HEK293 (cell line): ENCODE measurements at regions not wholly inside any gene's neighbourhood (a gene's known extent, or its start where the extent isn't known, plus 50 kb on each side); places are given as distances from the start of the nearest gene placed in this dataset.

ENCODE experiments used
- CTCF ChIA-PET: fragments of 350-600 bp; formaldehyde crosslinking; extraction: SDS; loops from one replicate; lab custom pipeline; 2021; ENCODE audit warnings: antibody characterized with exemption; lab: Yijun Ruan, JAX
- POLR2A ChIA-PET: fragments of 300-600 bp; formaldehyde crosslinking; extraction: SDS; loops from one replicate; lab custom pipeline; 2020; ENCODE audit warnings: antibody characterized with exemption, inconsistent platforms; lab: Yijun Ruan, JAX
- H3K27ac ChIP-seq: fragments of 200-500 bp; sonication (Bioruptor generic); 2 replicates; pipeline ENCODE4 v1.5.1; 2014; ENCODE audit warnings: low read depth, low read length, control low read depth, inconsistent platforms; ENCODE audit errors: extremely low read depth
- H3K36me3 ChIP-seq, 2 experiments: fragments of 200-500 bp in 1 of 2; sonication (Bioruptor generic) in 1 of 2; 1 replicate in 1 of 2; 2 replicates in 1 of 2; pipeline ENCODE4 v1.5.1; 2014 to 2017; ENCODE audit warnings: inconsistent platforms in 2 of 2, low read length in 2 of 2; ENCODE audit not compliant: control insufficient read depth in 2 of 2, insufficient read depth in 1 of 2
- H3K4me1 ChIP-seq: fragments of 200-500 bp; sonication (Bioruptor generic); 2 replicates; pipeline ENCODE4 v1.5.1; 2014; ENCODE audit warnings: mild to moderate bottlenecking, low read length, inconsistent platforms; ENCODE audit not compliant: control insufficient read depth, insufficient read depth
- H3K4me3 ChIP-seq: 2 replicates; pipeline ENCODE4 v1.5.1; 2011; ENCODE audit warnings: low read depth, mild to moderate bottlenecking, control low read depth, low read length, moderate library complexity
- H3K9me3 ChIP-seq: fragments of 200-500 bp; sonication (Bioruptor generic); 2 replicates; pipeline ENCODE4 v1.5.1; 2014; ENCODE audit warnings: low read depth, low read length, inconsistent platforms; ENCODE audit not compliant: control insufficient read depth, insufficient read depth
- GFI1B ChIP-seq: fragments of 450-650 bp; formaldehyde crosslinking; IDR thresholded peaks from 2 replicates; pipeline ENCODE4 v1.5.1; 2016; ENCODE audit warnings: missing biosample characterization, missing genetic modification characterization
- GLI4 ChIP-seq: fragments of 450-650 bp; formaldehyde crosslinking; IDR thresholded peaks from 2 replicates; pipeline ENCODE4 v1.5.1; 2016; ENCODE audit warnings: missing biosample characterization, missing genetic modification characterization
- HOXA7 ChIP-seq: sonication (generic); formaldehyde crosslinking; IDR thresholded peaks from 2 replicates; pipeline ENCODE4 v1.8.1; 2022; ENCODE audit warnings: missing genetic modification reagents, borderline replicate concordance
- HOXC10 ChIP-seq: sonication (generic); formaldehyde crosslinking; IDR thresholded peaks from 2 replicates; pipeline ENCODE4 v1.8.1; 2023; ENCODE audit warnings: mild to moderate bottlenecking, missing genetic modification reagents
- KLF1 ChIP-seq: fragments of 450-650 bp; formaldehyde crosslinking; IDR thresholded peaks from 2 replicates; pipeline ENCODE4 v1.5.1; 2016; ENCODE audit warnings: missing biosample characterization, missing genetic modification characterization
- PRDM6 ChIP-seq: fragments of 450-650 bp; formaldehyde crosslinking; IDR thresholded peaks from 2 replicates; pipeline ENCODE4 v1.5.1; 2017; ENCODE audit warnings: missing biosample characterization, missing genetic modification characterization
- RBAK ChIP-seq: fragments of 450-650 bp; formaldehyde crosslinking; IDR thresholded peaks from 2 replicates; pipeline ENCODE4 v1.5.1; 2016; ENCODE audit warnings: missing biosample characterization, missing genetic modification characterization
- SCRT1 ChIP-seq: fragments of 450-650 bp; formaldehyde crosslinking; IDR thresholded peaks from 2 replicates; pipeline ENCODE4 v1.5.1; 2016; ENCODE audit warnings: missing biosample characterization, missing genetic modification characterization, borderline replicate concordance
- SP7 ChIP-seq: fragments of 450-650 bp; formaldehyde crosslinking; IDR thresholded peaks from 2 replicates; pipeline ENCODE4 v1.5.1; 2016; ENCODE audit warnings: missing biosample characterization, missing genetic modification characterization
- TCF7L2 ChIP-seq: IDR thresholded peaks from 2 replicates; pipeline ENCODE4 v1.6.1; 2011; ENCODE audit warnings: low read depth, mild to moderate bottlenecking, inconsistent platforms, low read length, moderate library complexity, borderline replicate concordance
- TSHZ1 ChIP-seq: fragments of 450-650 bp; formaldehyde crosslinking; IDR thresholded peaks from 2 replicates; pipeline ENCODE4 v1.5.1; 2016; ENCODE audit warnings: missing biosample characterization, missing genetic modification characterization, borderline replicate concordance
- YY1 ChIP-seq: fragments of 450-650 bp; formaldehyde crosslinking; IDR thresholded peaks from 2 replicates; pipeline ENCODE4 v1.5.1; 2018; ENCODE audit warnings: missing biosample characterization, missing genetic modification characterization
- ZBTB7A ChIP-seq: fragments of 450-650 bp; formaldehyde crosslinking; IDR thresholded peaks from 2 replicates; pipeline ENCODE4 v1.5.1; 2016; ENCODE audit warnings: low read depth, missing biosample characterization, missing genetic modification characterization
- ZNF10 ChIP-seq: fragments of 450-650 bp; formaldehyde crosslinking; IDR thresholded peaks from 2 replicates; pipeline ENCODE4 v1.5.1; 2017; ENCODE audit warnings: missing biosample characterization, missing genetic modification characterization
- ZNF140 ChIP-seq: fragments of 450-650 bp; formaldehyde crosslinking; IDR thresholded peaks from 2 replicates; pipeline ENCODE4 v1.5.1; 2016; ENCODE audit warnings: missing biosample characterization, missing genetic modification characterization
- ZNF157 ChIP-seq: fragments of 450-650 bp; formaldehyde crosslinking; IDR thresholded peaks from 2 replicates; pipeline ENCODE4 v1.5.1; 2016; ENCODE audit warnings: missing biosample characterization, missing genetic modification characterization
- ZNF19 ChIP-seq: fragments of 450-650 bp; formaldehyde crosslinking; IDR thresholded peaks from 2 replicates; pipeline ENCODE4; 2016; ENCODE audit warnings: missing biosample characterization, missing genetic modification characterization, low read depth
- ZNF239 ChIP-seq: fragments of 450-650 bp; formaldehyde crosslinking; IDR thresholded peaks from 2 replicates; pipeline ENCODE4 v1.5.1; 2016; ENCODE audit warnings: missing biosample characterization, missing genetic modification characterization
- ZNF266 ChIP-seq: fragments of 450-650 bp; formaldehyde crosslinking; IDR thresholded peaks from 2 replicates; pipeline ENCODE4 v1.5.1; 2016; ENCODE audit warnings: missing biosample characterization, missing genetic modification characterization, low read depth
- ZNF404 ChIP-seq: fragments of 450-650 bp; formaldehyde crosslinking; IDR thresholded peaks from 2 replicates; pipeline ENCODE4 v1.5.1; 2017; ENCODE audit warnings: missing biosample characterization, missing genetic modification characterization
- ZNF585B ChIP-seq: fragments of 450-650 bp; formaldehyde crosslinking; IDR thresholded peaks from 2 replicates; pipeline ENCODE4 v1.5.1; 2016; ENCODE audit warnings: missing biosample characterization, missing genetic modification characterization
- ZNF629 ChIP-seq: fragments of 450-650 bp; formaldehyde crosslinking; IDR thresholded peaks from 2 replicates; pipeline ENCODE4 v1.5.1; 2017; ENCODE audit warnings: missing biosample characterization, missing genetic modification characterization
- ZNF664 ChIP-seq: fragments of 450-650 bp; formaldehyde crosslinking; IDR thresholded peaks from 2 replicates; pipeline ENCODE4 v1.5.1; 2016; ENCODE audit warnings: missing biosample characterization, missing genetic modification characterization
- ZNF670 ChIP-seq: fragments of 450-650 bp; formaldehyde crosslinking; IDR thresholded peaks from 2 replicates; pipeline ENCODE4 v1.5.1; 2016; ENCODE audit warnings: missing biosample characterization, missing genetic modification characterization, low read depth
- ZNF768 ChIP-seq: fragments of 450-650 bp; formaldehyde crosslinking; IDR thresholded peaks from 2 replicates; pipeline ENCODE4 v1.5.1; 2018; ENCODE audit warnings: missing biosample characterization, mild to moderate bottlenecking, missing genetic modification characterization
- ZNF830 ChIP-seq: fragments of 450-650 bp; IDR thresholded peaks from 2 replicates; pipeline ENCODE4 v1.5.0; 2018; ENCODE audit warnings: missing biosample characterization, missing genetic modification characterization, low read depth, mild to moderate bottlenecking, moderate library complexity
- ZSCAN23 ChIP-seq: fragments of 450-650 bp; formaldehyde crosslinking; IDR thresholded peaks from 2 replicates; pipeline ENCODE4 v1.5.1; 2016; ENCODE audit warnings: missing biosample characterization, missing genetic modification characterization
- TF ChIP-seq, protein P1 (sequence below): fragments of 450-650 bp; formaldehyde crosslinking; conservative IDR thresholded peaks from 2 replicates; pipeline ENCODE4 v1.5.1; 2016; ENCODE audit warnings: low read depth, missing biosample characterization, missing genetic modification characterization

GRCh38 chr5:159415301-159415937 is 85.1 kb upstream of the IL12B start:
- no peak overlapping the region for H3K27ac ChIP-seq
- TF ChIP-seq ZNF404 (tag by site-specific recombination) (no peak), HOXA7 (CRISPR knock-in tag) (no peak), ZNF585B (no peak), ZNF19 (tag by site-specific recombination) (no peak), ZBTB7A (no peak), YY1 (tag by site-specific recombination) (no peak), TCF7L2 (no peak), ZNF768 (tag by site-specific recombination) (no peak), ZNF664 (tag by site-specific recombination) (no peak), ZNF239 (no peak), ZSCAN23 (tag by site-specific recombination) (no peak), ZNF10 (tag by site-specific recombination) (no peak), RBAK (tag by site-specific recombination) (no peak), ZNF266 (tag by site-specific recombination) (no peak), SCRT1 (tag by site-specific recombination) (no peak)
- TF ChIP-seq, protein P1, sequence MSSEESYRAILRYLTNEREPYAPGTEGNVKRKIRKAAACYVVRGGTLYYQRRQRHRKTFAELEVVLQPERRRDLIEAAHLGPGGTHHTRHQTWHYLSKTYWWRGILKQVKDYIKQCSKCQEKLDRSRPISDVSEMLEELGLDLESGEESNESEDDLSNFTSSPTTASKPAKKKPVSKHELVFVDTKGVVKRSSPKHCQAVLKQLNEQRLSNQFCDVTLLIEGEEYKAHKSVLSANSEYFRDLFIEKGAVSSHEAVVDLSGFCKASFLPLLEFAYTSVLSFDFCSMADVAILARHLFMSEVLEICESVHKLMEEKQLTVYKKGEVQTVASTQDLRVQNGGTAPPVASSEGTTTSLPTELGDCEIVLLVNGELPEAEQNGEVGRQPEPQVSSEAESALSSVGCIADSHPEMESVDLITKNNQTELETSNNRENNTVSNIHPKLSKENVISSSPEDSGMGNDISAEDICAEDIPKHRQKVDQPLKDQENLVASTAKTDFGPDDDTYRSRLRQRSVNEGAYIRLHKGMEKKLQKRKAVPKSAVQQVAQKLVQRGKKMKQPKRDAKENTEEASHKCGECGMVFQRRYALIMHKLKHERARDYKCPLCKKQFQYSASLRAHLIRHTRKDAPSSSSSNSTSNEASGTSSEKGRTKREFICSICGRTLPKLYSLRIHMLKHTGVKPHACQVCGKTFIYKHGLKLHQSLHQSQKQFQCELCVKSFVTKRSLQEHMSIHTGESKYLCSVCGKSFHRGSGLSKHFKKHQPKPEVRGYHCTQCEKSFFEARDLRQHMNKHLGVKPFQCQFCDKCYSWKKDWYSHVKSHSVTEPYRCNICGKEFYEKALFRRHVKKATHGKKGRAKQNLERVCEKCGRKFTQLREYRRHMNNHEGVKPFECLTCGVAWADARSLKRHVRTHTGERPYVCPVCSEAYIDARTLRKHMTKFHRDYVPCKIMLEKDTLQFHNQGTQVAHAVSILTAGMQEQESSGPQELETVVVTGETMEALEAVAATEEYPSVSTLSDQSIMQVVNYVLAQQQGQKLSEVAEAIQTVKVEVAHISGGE (tag by site-specific recombination): no peak
- H3K4me3 ChIP-seq: no peak overlapping the region
- ChIA-PET CTCF (interaction anchor here (1.3 kb wide), 1 partner anchor 13 kb away, joined by 5 read pairs; no protein-coding TSS in a partner anchor), POLR2A (no interaction called here)
- no peaks in the 10 kb centered on the region for H3K36me3 ChIP-seq
- no peaks in the 10 kb centered on the region for H3K4me1 ChIP-seq
- no peaks in the 10 kb centered on the region for H3K9me3 ChIP-seq

GRCh38 chr5:159416438-159416837 is 86.2 kb upstream of the IL12B start:
- ChIA-PET CTCF (no interaction called here), POLR2A (no interaction called here)
- H3K9me3 ChIP-seq: no peaks in the 10 kb centered on the region
- no peak overlapping the region for H3K4me3 ChIP-seq
- no peaks in the 10 kb centered on the region for H3K36me3 ChIP-seq
- no peaks in the 10 kb centered on the region for H3K4me1 ChIP-seq
- no peak for TF ChIP-seq ZNF157 (tag by site-specific recombination)
- TF ChIP-seq HOXC10 (CRISPR knock-in tag): no peak
- no peak for TF ChIP-seq KLF1 (tag by site-specific recombination)
- no peak for TF ChIP-seq ZNF664 (tag by site-specific recombination)
- TF ChIP-seq SP7 (tag by site-specific recombination): no peak
- no peak for TF ChIP-seq ZNF19 (tag by site-specific recombination)
- TF ChIP-seq HOXA7 (CRISPR knock-in tag): no peak
- no peak for TF ChIP-seq ZNF670 (tag by site-specific recombination)
- TF ChIP-seq ZNF140 (tag by site-specific recombination): no peak
- TF ChIP-seq TSHZ1: no peak
- TF ChIP-seq GLI4 (tag by site-specific recombination): no peak
- TF ChIP-seq ZNF629: no peak
- TF ChIP-seq ZNF830 (tag by site-specific recombination): no peak
- TF ChIP-seq PRDM6 (tag by site-specific recombination): no peak
- no peak for TF ChIP-seq GFI1B
- H3K27ac ChIP-seq: no peak overlapping the region
